ENCODE measurements at regions not wholly inside any gene's neighbourhood (a gene's known extent, or its start where the extent isn't known, plus 50 kb on each side); places are given as distances from the start of the nearest gene placed in this dataset.

DNA sequence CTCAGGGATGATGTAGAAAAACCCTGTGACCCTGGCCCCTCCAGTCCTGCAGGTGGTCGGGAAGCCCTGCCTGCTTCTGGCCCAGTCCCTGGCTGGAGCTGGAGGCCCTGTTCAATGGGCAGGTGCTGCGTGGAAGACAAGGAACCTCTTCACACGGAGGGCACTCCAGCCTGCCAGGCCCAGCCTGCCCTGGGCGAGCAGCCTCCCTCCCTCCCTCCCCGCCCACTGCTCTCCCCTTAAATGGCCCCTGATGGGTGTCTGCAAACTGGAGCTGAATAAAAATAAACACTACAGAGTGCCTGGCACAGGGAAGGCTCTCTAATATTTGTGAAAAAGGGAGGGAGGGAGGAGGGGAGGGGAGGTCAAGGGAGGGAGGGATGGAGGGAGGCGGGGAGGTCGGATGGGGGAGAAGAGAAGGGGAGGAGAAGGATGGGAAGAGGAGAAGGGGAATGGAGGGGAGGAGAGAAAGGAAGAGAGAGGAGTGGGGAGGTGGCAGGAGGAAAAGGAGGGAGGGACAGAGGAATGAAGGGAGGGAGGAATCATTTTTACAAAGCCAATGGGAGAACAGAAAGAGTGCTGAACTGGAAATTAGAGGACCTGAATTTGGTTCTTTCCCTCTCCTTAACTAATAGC is 222.8 kb upstream of the TNRC6C start:
- TF ChIP-seq CTCF (IDR thresholded peaks at IDR 0.05; ENCODE audit: low read depth, low read length, poor library complexity, severe bottlenecking), result no peak
- no peak for TF ChIP-seq EZH2phosphoT487 (IDR thresholded peaks at IDR 0.05; ENCODE audit: borderline replicate concordance, low read length)
